ENCODE measurements at regions not wholly inside any gene's neighbourhood (a gene's known extent, or its start where the extent isn't known, plus 50 kb on each side); places are given as distances from the start of the nearest gene placed in this dataset.
A peak's percentile ranks its signal among the peaks of the same experiment; 100 is the strongest.

GRCh38 chr14:101193845-101194372, 290.4 kb upstream of the RTL1 start:
- Histone ChIP-seq H3K27ac (ENCODE audit: low read depth) (no peak overlapping the region), H4K20me1 (replicated peaks; ENCODE audit: insufficient read depth) (no peaks in the 10 kb centered on the region), H3K36me3 (ENCODE audit: insufficient read depth) (no peaks in the 10 kb centered on the region), H3K27me3 (ENCODE audit: insufficient read depth) (no peaks in the 10 kb centered on the region), H3F3A (replicated peaks; ENCODE audit: low read depth) (no peaks in the 10 kb centered on the region), H3K4me3 (no peak overlapping the region), H3K4me1 (ENCODE audit: insufficient read depth) (no peaks in the 10 kb centered on the region; the same call in 1 of the 2 replicates), H2AFZ (no peak overlapping the region), H3K9me2 (ENCODE audit: insufficient read depth) (peaks cover 4% of the 10 kb centered on the region; the same call in 1 of the 2 replicates), H3K79me2 (replicated peaks; ENCODE audit: insufficient read depth) (no peaks in the 10 kb centered on the region), H3K4me2 (no peak overlapping the region)
- ATAC-seq = peak; percentile 23
- no peak for DNase-seq (ENCODE audit: low spot score)
- Mint-ChIP-seq H3K36me3 (ENCODE audit: low read depth) (no peaks in the 10 kb centered on the region; the same call in 2 of the 3 replicates), H3K4me1 (peaks cover 11% of the 10 kb centered on the region), H3K27me3 (ENCODE audit: insufficient read depth, low read depth, poor library complexity) (peaks cover 5% of the 10 kb centered on the region), H3K9me3 (no peaks in the 10 kb centered on the region), H3K4me3 (no peak overlapping the region), H3K27ac (no peak overlapping the region)
- TF ChIP-seq, protein P1, sequence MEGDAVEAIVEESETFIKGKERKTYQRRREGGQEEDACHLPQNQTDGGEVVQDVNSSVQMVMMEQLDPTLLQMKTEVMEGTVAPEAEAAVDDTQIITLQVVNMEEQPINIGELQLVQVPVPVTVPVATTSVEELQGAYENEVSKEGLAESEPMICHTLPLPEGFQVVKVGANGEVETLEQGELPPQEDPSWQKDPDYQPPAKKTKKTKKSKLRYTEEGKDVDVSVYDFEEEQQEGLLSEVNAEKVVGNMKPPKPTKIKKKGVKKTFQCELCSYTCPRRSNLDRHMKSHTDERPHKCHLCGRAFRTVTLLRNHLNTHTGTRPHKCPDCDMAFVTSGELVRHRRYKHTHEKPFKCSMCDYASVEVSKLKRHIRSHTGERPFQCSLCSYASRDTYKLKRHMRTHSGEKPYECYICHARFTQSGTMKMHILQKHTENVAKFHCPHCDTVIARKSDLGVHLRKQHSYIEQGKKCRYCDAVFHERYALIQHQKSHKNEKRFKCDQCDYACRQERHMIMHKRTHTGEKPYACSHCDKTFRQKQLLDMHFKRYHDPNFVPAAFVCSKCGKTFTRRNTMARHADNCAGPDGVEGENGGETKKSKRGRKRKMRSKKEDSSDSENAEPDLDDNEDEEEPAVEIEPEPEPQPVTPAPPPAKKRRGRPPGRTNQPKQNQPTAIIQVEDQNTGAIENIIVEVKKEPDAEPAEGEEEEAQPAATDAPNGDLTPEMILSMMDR (conservative IDR thresholded peaks at IDR 0.05; ENCODE audit: low read depth in 2 of 2) = no peak
- TF ChIP-seq ZNF114 (CRISPR knock-in tag; IDR thresholded peaks at IDR 0.05) (no peak), CREB1 (CRISPR knock-in tag; IDR thresholded peaks at IDR 0.05; ENCODE audit: low read depth) (no peak), EZH2phosphoT487 (IDR thresholded peaks at IDR 0.05; ENCODE audit: unreplicated experiment) (no peak), NANOG (IDR thresholded peaks at IDR 0.05; ENCODE audit: borderline replicate concordance) (no peak), ZNF331 (CRISPR knock-in tag; IDR thresholded peaks at IDR 0.05; ENCODE audit: low read depth) (no peak), EZH2 (IDR thresholded peaks at IDR 0.05; ENCODE audit: low read depth, unreplicated experiment) (no peak), REST (IDR thresholded peaks at IDR 0.05; ENCODE audit: unreplicated experiment) (no peak), STAT1 (IDR thresholded peaks at IDR 0.05; ENCODE audit: unreplicated experiment) (no peak), ETS1 (IDR thresholded peaks at IDR 0.05) (no peak), JUNB (IDR thresholded peaks at IDR 0.05; ENCODE audit: unreplicated experiment) (no peak)
- TF ChIP-seq, protein P2, sequence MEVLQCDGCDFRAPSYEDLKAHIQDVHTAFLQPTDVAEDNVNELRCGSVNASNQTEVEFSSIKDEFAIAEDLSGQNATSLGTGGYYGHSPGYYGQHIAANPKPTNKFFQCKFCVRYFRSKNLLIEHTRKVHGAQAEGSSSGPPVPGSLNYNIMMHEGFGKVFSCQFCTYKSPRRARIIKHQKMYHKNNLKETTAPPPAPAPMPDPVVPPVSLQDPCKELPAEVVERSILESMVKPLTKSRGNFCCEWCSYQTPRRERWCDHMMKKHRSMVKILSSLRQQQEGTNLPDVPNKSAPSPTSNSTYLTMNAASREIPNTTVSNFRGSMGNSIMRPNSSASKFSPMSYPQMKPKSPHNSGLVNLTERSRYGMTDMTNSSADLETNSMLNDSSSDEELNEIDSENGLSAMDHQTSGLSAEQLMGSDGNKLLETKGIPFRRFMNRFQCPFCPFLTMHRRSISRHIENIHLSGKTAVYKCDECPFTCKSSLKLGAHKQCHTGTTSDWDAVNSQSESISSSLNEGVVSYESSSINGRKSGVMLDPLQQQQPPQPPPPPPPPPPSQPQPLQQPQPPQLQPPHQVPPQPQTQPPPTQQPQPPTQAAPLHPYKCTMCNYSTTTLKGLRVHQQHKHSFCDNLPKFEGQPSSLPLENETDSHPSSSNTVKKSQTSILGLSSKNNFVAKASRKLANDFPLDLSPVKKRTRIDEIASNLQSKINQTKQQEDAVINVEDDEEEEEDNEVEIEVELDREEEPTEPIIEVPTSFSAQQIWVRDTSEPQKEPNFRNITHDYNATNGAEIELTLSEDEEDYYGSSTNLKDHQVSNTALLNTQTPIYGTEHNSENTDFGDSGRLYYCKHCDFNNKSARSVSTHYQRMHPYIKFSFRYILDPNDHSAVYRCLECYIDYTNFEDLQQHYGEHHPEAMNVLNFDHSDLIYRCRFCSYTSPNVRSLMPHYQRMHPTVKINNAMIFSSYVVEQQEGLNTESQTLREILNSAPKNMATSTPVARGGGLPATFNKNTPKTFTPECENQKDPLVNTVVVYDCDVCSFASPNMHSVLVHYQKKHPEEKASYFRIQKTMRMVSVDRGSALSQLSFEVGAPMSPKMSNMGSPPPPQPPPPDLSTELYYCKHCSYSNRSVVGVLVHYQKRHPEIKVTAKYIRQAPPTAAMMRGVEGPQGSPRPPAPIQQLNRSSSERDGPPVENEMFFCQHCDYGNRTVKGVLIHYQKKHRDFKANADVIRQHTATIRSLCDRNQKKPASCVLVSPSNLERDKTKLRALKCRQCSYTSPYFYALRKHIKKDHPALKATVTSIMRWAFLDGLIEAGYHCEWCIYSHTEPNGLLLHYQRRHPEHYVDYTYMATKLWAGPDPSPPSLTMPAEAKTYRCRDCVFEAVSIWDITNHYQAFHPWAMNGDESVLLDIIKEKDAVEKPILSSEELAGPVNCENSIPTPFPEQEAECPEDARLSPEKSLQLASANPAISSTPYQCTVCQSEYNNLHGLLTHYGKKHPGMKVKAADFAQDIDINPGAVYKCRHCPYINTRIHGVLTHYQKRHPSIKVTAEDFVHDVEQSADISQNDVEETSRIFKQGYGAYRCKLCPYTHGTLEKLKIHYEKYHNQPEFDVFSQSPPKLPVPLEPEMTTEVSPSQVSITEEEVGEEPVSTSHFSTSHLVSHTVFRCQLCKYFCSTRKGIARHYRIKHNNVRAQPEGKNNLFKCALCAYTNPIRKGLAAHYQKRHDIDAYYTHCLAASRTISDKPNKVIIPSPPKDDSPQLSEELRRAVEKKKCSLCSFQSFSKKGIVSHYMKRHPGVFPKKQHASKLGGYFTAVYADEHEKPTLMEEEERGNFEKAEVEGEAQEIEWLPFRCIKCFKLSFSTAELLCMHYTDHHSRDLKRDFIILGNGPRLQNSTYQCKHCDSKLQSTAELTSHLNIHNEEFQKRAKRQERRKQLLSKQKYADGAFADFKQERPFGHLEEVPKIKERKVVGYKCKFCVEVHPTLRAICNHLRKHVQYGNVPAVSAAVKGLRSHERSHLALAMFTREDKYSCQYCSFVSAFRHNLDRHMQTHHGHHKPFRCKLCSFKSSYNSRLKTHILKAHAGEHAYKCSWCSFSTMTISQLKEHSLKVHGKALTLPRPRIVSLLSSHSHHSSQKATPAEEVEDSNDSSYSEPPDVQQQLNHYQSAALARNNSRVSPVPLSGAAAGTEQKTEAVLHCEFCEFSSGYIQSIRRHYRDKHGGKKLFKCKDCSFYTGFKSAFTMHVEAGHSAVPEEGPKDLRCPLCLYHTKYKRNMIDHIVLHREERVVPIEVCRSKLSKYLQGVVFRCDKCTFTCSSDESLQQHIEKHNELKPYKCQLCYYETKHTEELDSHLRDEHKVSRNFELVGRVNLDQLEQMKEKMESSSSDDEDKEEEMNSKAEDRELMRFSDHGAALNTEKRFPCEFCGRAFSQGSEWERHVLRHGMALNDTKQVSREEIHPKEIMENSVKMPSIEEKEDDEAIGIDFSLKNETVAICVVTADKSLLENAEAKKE (CRISPR knock-in tag; IDR thresholded peaks at IDR 0.05) = no peak
